HK-2 (cell line): ENCODE measurements at regions not wholly inside any gene's neighbourhood (a gene's known extent, or its start where the extent isn't known, plus 50 kb on each side); places are given as distances from the start of the nearest gene placed in this dataset.
"Not testable (repeated sequence)": the region's sequence is repeated elsewhere in the genome, so short reads cannot be mapped to it uniquely, and the experiment has no call there.

Experiments
- DNase-seq: peaks from one replicate; pipeline ENCODE4 v3.0.0-alpha.2; 2018; ENCODE audit not compliant: unreplicated experiment

DNA sequence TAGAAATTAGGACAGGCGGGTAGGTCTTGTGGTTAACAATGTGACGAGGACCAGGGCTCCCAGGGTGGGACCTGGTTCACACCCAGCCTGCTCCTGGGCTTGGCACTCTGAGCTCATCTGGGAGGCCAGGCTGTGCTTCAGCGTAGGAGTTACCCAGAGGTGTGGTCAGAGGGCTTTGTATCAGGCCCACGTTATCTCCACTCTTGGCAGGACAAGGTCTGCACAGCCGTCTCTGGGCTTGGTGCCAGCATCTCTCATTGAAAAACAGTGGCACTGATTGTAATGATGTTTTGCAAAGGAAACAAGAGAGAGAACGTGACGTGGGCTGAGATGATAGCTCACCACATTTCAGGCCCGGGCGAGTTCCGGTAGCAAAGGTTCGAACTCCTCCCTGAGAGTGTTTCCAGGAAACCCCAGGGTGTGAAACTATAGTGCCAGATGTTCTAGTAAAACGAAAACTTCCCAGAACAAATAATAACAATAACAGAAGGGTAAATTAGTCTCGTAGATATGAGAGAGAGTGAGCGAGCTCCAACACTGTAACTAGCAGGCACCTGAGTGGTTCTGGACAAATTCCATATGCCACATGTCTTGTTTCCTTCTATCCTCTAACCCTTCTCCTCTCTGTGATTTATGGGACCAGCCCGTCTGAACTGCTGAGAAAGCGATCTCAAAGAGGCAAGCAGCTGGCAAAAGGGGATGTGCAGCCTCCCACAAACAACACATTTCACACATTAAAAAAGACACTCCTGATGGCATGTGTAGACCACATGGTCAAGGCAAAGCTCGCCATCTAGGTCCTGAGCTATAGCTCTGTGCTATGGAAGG lies 227.3 kb downstream of the KTN1 start:
- no peak for DNase-seq

DNA sequence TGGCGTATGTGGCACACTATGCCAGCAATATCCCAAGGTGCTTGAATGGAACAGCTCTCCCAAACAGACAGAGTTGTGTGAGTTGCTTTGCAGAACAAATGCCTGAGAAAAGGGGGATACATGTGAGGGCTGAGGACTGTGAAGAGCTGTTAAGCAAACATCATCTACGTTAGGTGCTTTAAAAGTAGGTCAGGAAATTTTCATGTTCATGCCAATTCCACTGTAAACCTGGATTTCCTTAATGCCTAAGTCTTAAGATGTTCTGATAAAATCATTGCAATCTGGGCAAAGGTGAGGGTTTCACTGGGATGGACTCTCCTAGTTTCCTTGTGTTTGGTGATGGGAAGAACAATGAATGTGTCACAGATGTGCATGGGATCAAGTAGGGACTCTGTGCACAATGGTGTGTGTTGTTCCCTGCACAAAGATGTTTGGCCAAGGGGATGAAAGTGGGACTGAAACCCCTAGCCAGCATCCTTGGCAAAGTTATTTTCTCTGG lies 227.9 kb downstream of the KTN1 start:
- no peak for DNase-seq

DNA sequence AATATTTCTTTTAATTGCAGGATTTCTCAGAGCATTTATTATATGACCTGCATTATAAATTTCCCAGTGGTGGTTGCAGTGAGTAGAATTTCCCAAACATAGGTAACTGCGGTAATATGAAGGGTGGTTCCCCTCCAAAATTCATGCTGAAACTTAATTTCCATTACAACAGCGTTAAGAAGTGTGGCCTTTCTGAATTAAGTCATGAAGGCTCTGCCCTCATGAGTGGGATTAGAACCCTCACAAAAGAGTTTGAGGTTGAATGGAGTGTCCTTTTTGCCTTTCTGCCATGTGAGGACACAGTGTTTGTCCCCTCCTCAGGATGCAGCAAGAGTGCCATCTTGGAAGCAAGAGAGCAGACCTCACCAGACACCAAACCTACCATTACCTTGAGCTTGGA lies 233.6 kb downstream of the KTN1 start:
- no peak for DNase-seq

GRCh38 chr14:55814064-55814463 lies 234.1 kb downstream of the KTN1 start:
- no peak for DNase-seq

GRCh38 chr14:55814873-55815272 lies 234.9 kb downstream of the KTN1 start:
- no peak for DNase-seq

DNA sequence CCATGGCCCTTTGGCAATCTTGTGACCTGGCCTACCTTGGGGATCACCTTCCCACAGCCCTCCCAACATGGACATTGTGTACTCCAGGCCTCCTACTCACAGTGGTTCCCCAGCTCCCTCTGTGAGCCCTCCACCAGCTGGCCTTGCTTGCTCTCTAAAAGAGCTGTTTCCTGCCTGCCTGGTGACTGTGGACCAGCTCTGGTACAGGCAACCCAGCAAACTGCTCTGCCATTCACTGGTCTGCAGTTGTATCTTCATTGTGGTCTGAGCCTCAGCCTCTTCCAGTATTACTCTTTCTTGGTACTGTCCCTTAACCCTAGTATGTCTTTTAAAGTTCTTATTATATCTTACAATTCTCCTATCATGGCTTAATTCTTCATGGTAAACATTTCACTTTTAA lies 236.2 kb downstream of the KTN1 start:
- no peak for DNase-seq

DNA sequence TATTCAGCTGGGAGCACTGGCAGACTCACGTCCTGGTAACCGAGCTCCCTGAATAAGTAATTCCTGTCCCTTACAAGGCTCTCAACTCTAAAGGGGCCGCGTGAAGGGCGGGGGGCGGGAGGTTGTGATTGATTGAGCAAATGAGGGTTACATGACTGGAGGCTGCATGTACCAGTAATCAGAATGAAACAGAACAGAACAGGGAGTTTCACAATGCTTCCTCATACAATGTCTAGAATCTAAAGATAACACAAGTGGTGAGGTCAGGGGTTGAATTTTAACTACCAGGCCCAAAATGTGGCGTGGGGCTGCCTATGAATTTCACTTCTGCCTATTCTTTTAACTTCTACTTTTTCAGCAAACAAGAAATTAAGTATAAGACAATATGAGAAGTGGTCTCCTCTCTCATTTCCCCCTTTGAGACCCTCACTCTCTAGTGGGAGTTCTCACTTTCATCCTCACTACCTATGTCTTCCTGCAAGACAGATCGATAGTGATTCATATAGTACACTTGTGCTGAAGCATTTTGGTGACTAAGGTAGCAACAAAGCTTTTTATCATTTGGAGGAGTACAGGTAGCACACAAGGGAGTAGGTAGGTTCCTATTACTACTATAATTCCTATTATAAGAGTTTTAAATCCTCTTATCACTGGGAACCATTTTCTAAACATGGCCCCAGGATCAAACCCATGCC lies 239.8 kb downstream of the KTN1 start:
- DNase-seq = no peak

GRCh38 chr14:55822906-55823305 lies 242.9 kb downstream of the KTN1 start:
- DNase-seq = no peak

DNA sequence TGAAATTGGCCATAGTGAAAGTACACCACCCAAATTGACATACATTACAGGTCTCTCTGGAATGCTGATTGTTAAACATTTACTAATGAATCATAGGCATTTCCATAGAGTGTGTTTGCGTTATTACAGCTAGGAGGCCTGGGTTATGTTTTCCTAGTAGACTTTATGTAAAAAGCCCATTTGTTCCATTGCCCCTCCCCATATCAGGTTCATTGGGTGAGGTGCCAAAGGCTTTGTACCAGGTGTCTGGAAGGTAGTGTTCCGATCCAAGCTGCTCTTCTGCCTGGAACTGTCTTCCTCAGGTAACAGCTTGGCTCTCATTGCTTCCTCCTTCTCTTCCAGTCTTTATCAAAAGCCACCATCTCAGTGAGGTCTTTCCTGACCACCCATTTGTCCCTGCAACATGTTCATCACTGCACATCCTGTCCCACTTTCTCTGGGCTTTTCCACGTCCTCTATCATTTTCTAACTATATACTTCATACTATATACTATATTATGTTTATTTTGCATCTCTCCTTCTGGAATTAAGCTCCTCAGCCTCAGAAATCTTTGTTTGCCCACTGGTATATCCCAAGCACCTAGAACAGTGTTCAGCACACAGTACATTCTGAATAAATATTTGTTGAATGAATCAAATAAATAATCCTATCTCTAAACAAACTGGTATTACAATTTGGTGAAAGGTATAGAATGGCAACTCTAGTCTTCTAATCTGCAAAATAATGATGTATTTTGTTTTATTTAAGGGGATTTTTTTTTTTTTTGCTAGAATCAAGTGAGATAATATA lies 252.3 kb downstream of the KTN1 start:
- peak; percentile 19 for DNase-seq

DNA sequence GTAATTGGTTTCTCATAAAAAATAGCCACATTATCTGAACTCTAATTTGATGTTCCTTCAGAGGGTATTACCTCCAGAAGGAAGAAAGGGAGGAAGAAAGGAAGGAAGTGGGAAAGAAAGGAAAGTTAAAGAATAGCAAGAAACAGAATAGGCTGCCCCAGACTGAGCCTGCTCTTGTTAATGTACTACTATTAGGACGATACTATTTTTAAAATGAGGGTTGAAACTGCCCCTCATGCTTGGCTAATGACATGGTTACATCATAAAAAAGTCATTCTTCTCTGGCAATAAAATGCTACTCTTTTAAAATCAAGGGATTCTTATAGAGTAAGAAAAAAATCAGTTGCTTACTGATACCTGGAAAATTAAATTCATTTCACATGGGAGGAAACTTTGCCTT lies 253.0 kb downstream of the KTN1 start:
- DNase-seq = no peak

DNA sequence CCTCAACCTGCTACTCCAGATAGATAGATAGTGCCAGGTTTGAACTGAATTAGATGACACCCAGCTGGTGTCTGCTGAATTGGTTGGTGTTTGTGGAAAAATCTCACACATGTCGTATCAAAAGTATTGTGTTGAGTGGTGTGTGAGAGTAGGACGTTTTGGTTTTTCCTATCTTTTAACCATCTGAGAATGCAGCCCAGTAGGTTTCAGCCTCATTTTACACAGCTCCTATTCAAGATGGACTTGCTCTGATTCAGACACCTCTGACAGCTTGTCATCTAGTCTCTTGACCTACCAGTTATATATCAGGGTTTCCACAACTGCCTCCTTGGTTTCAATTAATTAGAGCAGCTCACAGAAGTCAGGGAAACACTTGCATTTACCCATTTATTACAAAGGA lies 254.4 kb downstream of the KTN1 start:
- no peak for DNase-seq

- DNase-seq = no peak
Observed at GRCh38 chr14:55835985-55836384, 256.0 kb downstream of the KTN1 start.

- no peak for DNase-seq
Observed at GRCh38 chr14:55837467-55837866, 257.5 kb downstream of the KTN1 start.

DNA sequence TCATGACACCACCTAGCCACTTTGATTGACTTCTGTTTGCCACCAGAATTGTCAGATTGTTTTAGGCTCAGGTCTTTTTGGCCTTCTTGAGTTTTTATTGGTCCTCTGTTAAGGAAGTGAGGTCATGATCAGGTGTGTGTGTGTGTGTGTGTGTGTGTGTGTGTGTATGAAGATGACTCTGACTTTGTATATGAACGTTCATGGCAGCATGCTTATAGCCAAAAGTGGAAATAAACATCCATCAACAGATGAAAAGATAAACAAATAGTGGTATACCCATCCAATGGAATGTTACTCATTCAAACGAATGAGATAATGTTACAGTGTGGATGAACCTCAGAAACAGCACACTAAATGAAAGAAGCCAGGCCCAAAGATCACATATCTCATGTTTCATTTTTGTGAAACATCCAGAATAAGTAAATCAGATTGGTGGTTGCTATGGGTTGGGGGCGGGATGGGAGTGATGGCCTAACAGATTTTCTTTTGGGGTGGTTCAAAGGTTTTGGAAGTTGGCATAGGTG lies 258.6 kb downstream of the KTN1 start:
- no peak for DNase-seq

- DNase-seq = not testable (repeated sequence)
Observed at GRCh38 chr14:55839301-55839947, 259.4 kb downstream of the KTN1 start.

GRCh38 chr14:55840821-55841220 lies 260.8 kb downstream of the KTN1 start:
- no peak for DNase-seq

DNA sequence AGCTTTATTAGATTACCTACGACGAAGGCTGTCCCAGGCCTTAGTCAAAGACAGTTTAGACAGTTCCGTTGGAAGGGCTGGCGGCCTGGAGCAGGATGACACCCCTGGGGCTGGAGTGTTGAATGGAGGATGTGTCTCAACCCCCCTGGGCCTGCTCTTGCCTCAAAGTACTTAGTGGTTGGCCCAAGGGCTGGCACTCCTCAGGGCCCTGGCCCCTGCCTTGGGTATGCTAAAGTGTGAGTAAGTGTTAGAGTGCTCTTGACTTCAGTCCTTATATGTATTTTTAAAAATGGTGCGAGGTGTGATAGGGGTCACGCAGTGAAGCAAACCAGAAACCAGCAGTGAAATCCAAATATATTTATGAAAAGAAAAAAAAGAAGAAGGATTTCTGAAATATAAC lies 261.6 kb downstream of the KTN1 start:
- DNase-seq = no peak

GRCh38 chr14:55843718-55844403 lies 263.9 kb downstream of the KTN1 start:
- DNase-seq = no peak

DNA sequence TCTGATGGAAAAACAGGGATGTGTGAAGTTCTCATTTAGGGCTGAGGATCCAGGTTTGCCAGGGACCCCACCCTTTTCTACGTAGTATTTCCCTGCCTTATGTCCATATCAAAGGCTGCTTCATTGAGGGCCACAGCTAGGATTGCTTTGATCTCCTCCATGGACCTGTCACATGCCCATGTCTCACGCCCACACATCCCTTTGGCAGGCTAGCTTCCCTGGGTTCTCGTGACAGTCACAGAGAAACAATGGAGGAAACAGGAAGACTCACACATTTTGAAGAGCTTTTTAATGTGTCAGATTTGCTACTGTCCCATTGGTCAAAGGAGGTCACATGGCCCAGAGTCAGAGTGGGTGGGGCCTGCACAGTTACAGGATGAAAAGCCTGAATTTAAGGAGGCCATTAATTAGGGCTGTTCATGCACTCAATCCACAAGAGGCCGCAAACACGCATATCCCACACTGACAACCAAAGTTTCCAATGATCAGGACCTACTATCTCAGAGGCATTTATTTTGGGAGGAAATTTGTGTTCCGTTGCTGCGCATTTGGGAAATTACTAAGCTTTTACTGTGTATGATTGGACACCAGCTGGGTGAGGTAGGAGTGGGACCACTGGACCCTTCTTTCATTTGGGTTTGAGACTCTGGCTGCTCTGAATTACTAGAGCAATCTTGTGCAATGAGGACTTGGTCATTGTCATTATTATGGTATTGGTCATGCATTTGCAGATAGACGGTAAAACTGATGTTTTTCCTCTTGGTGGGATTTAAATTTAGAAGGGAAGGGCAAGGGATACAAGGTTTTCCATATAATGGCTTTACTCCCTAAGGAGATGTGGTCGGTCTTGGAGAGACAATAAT lies 266.2 kb downstream of the KTN1 start:
- DNase-seq = no peak

- DNase-seq = no peak
Observed at GRCh38 chr14:55846826-55847446, 266.9 kb downstream of the KTN1 start.
